NCI-H524 (cell line): ENCODE measurements at regions not wholly inside any gene's neighbourhood (a gene's known extent, or its start where the extent isn't known, plus 50 kb on each side); places are given as distances from the start of the nearest gene placed in this dataset.

Experiments
- DNase-seq, 2 experiments: peaks; one replicate each; lab custom pipeline; 2025; lab: John Stamatoyannopoulos, UW

DNA sequence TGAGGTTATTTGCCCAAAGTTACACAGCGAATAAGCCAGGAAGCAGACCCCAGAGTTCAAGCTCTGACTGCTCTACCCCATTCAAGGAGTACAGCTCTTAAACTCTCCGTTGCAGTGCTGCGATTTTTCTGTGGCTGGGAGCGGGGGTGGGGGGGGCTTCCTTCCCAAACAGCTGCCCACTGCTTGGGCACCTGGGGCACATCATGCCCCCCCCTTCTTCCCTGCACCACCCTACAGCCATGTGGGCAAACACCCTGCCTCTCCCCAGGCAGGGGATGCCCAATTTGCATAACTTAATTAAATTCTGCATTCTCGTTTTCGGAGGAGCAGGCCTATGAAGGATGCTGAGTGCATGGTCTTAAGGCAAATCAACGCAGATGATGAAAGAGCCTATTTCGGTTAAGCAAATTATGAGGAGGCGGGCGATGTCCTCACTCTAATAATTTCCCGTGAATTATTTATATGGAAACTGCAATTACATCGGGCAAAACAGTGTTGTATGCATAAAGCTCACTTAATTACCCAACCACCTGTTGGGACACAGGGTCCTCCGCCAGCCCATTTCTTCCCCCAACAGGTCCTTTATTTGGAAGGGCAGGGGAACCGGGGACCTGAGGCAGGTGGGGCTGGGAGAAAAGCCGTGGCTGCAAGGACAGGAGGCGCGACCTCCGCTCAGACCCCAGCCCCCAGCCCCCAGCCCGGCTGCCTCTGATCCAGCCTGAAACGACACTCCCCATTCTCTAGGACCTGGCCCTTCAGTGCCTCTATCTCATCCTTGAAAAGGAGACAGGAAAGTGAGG lies 610.5 kb downstream of the BUD13 start:
- DNase-seq, result no peak

DNA sequence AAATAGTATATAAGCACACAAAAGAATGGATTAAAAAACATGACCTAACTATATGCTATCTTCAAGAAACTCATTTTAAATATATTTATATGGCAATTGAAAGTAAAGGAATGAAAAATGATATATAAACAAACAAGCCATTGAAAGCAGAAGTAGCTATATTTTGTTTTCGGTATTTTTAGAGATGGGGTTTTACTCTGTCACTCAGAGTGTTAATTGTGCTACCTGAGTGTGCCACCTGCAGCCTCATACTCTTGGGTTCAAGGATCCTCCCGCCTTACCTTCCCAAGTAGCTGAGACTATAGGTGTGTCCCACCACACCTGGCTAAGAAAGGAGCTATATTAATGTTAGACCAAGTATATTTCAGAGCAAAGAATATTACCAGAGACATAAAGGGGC lies 624.1 kb downstream of the BUD13 start:
- DNase-seq, result no peak

- DNase-seq, result peak; percentile 83 to 87
These were observed 624.7 kb downstream of the BUD13 start for GRCh38 chr11:116148056-116148455.

DNA sequence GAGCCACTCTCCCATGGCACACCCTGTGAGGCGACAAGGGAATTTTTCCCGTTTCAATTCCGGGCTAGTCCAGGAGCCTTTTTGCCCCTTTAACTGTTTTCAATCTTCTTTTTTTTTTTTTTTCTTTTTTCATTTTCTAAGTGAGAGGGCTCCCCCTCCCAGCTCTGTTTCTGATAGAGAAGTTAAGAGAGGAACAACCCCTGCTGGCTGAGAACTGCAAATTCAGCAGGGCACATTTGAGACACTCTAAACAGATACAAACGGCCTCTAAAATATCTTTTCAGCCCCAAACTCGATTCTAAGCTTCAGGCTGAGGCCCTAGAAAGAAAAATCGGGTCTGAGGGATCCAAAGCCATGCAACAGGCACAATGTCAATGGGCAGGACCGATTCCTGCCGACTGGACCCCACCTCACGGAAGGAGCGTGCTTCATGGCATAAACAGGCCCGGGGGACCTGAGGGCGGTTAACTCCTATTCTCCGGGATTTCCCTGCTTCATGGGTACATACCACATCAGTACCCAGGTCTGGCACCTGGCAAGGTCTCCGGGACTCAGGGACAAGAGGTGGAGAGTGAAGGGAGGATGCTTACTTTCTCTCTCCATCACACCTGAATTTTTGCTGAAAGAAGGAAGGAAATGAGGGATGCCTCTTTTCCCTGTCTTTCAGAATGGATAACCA lies 627.5 kb downstream of the BUD13 start:
- no peak for DNase-seq

GRCh38 chr11:116144387-116144958 lies 628.3 kb downstream of the BUD13 start:
- no peak for DNase-seq

GRCh38 chr11:116138280-116138679 lies 634.1 kb upstream of the CADM1 start:
- no peak for DNase-seq

- DNase-seq, result no peak
These were observed 633.5 kb upstream of the CADM1 start for GRCh38 chr11:116137753-116138152.

GRCh38 chr11:116136987-116137674 lies 632.9 kb upstream of the CADM1 start:
- no peak for DNase-seq

- DNase-seq, result no peak
These were observed 631.7 kb upstream of the CADM1 start for GRCh38 chr11:116135891-116136290.

DNA sequence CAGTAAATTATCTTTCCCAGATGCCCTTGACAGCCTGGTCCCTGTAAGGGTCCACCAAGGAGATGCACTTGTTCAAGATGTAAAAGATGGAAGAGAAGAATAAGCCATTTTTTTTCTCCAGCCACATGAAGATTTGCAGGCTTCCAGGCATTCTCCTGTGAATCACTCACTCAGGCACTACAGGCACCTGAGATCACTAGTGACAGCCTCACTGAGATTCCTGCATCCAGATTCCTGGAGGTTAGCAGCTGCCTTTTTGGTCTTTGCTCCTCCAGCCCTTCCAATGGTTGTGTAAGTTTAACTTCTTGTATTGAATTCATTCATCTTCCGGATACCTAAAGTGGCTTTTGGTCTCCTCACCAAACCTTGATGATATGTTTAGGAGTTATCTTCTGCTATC lies 630.2 kb upstream of the CADM1 start:
- DNase-seq, result no peak

DNA sequence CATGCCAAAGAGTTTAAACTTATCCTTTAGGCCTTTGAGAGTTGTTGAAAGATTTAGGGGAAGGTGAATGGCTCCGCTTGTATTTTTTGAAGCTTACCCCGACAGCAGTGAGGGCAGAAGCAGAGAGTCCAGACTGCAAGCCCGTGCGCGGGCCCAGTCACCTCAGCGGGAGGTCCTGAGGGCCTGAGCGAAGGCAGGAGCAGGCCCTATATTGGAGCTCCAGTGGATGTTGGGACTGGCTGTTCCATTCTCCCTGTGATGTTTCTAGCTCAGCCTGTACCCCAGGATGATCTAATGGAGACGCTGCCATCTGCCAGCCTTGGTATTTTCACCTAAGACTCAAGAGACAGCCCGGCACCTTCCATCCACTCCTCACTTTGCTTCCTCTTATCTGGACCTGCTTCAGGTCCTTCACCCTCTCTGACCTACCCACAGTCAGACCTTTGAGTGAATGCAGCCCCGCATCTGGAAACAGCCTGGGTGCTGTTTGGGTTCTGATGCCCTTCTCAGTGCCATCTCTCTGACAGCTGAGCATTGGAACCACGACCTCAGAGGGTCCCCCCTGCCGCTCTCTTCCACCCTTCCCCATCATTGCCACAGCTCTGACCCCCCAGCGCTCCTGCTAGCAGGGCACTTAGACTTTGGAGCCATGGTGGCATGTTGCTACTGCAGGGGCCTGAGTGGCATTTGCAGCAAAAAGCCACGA lies 628.2 kb upstream of the CADM1 start:
- no peak for DNase-seq

GRCh38 chr11:116130122-116130521 lies 625.9 kb upstream of the CADM1 start:
- no peak for DNase-seq

DNA sequence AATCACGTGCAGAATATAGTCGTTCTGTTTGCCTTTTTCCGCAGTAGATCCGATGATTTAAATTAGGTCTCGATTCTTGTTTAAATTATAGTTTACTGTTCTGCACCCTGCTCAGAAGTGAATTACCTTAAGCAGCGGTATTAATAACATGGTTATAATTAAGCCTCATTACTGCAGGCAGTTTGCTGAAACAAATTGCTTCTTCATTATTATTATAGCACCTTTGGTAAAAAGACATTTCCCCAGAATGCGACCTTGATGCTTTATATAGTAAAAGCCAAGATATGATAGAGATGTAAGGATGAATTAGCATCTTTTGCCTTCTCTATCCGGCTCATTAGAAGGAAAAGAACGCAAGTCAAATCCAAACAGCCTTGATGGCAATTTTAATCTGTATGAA lies 625.2 kb upstream of the CADM1 start:
- no peak for DNase-seq

DNA sequence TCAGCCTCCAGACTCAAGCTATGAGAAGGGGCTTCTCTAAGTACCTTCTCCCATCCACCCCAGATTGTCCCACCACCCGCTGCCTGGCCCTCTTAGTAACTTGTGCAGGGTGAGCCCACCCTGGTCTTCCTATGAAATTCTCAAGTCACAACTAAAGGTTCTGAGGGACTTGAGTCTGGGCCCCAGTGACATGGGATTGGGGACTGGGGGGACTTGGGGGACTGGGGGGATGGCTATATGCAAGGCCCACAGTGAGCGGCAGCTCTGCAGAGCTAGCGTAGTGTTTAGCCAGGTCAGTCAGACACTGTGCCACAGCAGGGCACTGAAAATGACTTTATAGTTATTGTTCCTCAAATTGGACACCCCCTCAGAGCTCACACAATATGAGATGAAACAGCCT lies 622.3 kb upstream of the CADM1 start:
- DNase-seq, result no peak

DNA sequence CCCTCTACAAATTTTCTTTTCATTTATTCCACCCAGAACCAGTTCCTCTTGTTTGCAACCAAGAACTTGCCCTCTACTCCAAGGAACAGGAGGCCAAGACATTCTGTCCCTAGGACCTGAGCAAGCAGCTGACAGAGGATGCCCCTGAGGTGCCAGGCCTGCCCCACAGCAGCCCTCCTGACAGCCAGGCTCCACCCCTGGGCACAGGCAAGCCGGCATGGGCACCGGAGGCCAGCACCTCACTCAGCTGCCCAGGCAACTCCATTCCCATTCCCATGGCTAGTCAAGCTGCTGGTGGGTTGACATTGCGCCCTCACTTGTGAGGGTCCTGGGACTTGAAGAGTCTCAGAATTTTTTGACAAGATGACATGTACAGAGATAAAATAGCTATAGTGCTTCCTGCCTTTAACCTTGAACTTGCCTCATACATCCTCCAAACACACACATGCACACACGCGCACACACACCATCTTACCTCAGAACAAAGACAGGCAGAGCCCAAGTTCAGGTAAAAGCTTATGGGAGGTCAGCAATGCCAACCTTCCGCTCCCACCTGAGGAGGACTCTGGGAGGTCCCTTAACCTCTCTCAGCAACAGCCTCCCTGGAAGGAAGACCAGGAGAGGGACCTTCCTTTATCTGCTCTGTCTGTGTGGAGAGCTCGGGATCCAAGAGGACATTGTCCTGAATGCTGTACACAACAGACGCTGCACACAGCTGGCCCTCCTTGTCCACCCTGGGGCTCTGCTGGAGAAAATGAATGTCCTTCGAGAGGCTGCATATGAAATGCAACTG lies 620.9 kb upstream of the CADM1 start:
- DNase-seq, result no peak

DNA sequence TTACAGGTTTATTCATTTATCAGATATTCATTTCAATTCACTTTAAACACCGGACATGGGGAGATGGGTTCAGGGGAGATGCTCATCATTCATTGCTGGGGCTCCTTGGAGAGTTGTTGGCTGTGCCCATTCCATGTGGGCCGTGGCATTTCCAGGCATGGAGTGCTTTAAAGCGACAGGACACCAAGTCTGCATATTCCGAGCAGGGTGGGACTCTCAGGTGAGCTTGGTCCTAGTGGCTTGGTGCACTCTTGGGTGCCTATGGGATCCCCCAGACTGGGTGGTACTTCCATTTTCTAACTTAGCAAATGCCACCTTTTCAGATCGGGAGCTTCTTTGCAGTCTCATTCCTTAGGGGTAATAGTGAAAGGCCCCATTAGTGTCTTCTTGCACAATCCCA lies 619.5 kb upstream of the CADM1 start:
- no peak for DNase-seq

DNA sequence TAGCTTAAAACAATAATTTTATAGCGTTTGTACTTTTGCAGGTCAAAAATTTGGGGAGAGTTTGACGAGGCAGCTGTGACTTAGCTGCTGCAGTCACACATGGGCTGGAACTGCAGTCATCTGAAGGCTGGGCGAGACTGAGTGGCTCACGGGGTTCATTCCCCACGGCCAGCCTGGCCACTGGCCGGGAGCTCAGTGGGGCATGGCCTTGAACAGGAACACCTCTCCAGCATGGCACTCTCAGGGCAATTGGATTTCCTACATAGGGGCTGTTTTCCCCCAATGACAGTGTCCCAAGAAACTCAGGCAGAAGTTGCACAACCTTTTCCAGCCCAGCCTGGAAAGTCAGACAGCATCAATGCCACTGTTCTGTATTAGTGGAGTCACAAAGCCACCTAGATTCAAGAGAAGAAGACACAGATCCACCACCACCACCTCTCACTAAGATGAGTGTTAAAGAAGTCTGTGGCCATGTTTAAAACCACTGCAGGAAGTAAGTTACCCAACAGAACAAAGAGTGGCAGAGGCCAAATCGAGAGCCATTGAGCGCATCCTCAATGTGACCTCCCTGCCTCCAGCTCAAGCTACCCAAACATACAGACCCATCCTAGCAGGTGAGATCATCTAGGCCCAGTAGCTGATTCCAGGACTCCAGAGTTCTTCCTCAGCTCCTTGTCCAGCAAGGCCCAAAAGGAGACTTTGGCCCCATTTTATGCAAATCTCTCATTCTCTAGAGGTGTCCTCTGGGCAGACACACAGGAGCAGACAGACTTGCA lies 618.7 kb upstream of the CADM1 start:
- no peak for DNase-seq

- no peak for DNase-seq
These were observed 614.9 kb upstream of the CADM1 start for GRCh38 chr11:116119158-116119557.

DNA sequence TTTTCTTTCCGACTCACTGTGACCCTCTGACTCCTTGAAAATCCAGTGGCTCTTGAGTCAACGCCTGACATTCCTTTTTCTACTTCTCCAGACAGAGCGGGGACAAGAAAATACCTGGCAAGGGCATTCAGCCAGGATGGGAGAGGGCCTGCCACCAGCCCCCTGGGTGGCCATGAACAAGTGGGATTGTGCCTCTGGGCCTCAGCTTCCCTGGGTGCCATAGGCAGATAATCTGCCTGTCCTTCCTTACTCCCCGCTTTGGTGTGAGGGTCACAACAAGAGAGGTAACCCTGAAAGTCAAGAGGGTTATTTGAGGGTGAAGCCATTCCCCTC lies 613.9 kb upstream of the CADM1 start:
- DNase-seq, result no peak

- no peak for DNase-seq
These were observed 613.3 kb upstream of the CADM1 start for GRCh38 chr11:116117331-116118137.
